Mesendoderm (in vitro differentiated cells): ENCODE measurements at regions not wholly inside any gene's neighbourhood (a gene's known extent, or its start where the extent isn't known, plus 50 kb on each side); places are given as distances from the start of the nearest gene placed in this dataset.

Experiments
- DNase-seq: peaks from one replicate; pipeline ENCODE4 v3.0.0; 2013
- H2AK5ac ChIP-seq: 2 replicates; pipeline ENCODE4 v1.6.1; 2013; ENCODE audit warnings: low read length, inconsistent platforms
- H2BK120ac ChIP-seq: 2 replicates; pipeline ENCODE4 v1.6.1; 2013; ENCODE audit warnings: low read depth, mild to moderate bottlenecking, low read length, moderate library complexity, mixed read lengths
- H2BK15ac ChIP-seq: replicated peaks from 2 replicates; pipeline ENCODE4 v1.6.1; 2013; ENCODE audit warnings: low read depth, mild to moderate bottlenecking, moderate library complexity
- H2BK5ac ChIP-seq: 2 replicates; pipeline ENCODE4 v1.6.1; 2013; ENCODE audit warnings: low read length, inconsistent platforms
- H3K18ac ChIP-seq: 2 replicates; pipeline ENCODE4 v1.6.1; 2013; ENCODE audit warnings: mild to moderate bottlenecking, low read length, mixed read lengths
- H3K23ac ChIP-seq: one replicate; pipeline ENCODE4 v1.6.1; 2013; ENCODE audit warnings: low read length
- H3K27ac ChIP-seq: 2 replicates; pipeline ENCODE4 v1.5.1; 2013; ENCODE audit warnings: low read depth, mild to moderate bottlenecking, inconsistent platforms, low read length, moderate library complexity
- H3K27me3 ChIP-seq: 2 replicates; pipeline ENCODE4 v1.6.1; 2013; ENCODE audit warnings: low read length, control low read depth, mild to moderate bottlenecking, inconsistent platforms; ENCODE audit not compliant: insufficient read depth, poor library complexity
- H3K36me3 ChIP-seq: 2 replicates; pipeline ENCODE4 v1.6.1; 2013; ENCODE audit warnings: low read length, inconsistent platforms; ENCODE audit not compliant: control insufficient read depth, insufficient read depth
- H3K4ac ChIP-seq: one replicate; pipeline ENCODE4 v1.6.1; 2013; ENCODE audit warnings: low read depth, mild to moderate bottlenecking, low read length, moderate library complexity
- H3K4me1 ChIP-seq: 2 replicates; pipeline ENCODE4 v1.6.1; 2013; ENCODE audit warnings: low read depth, low read length, inconsistent platforms; ENCODE audit not compliant: control insufficient read depth
- H3K4me2 ChIP-seq: 2 replicates; pipeline ENCODE4 v1.6.1; 2013; ENCODE audit warnings: low read length
- H3K4me3 ChIP-seq: 2 replicates; pipeline ENCODE4 v1.5.1; 2013; ENCODE audit warnings: mild to moderate bottlenecking, low read length
- H3K56ac ChIP-seq: one replicate; pipeline ENCODE4 v1.6.1; 2013; ENCODE audit warnings: low read length
- H3K79me1 ChIP-seq: 2 replicates; pipeline ENCODE4 v1.6.1; 2013; ENCODE audit warnings: low read length, inconsistent platforms
- H3K79me2 ChIP-seq: 2 replicates; pipeline ENCODE4 v1.6.1; 2013; ENCODE audit warnings: mild to moderate bottlenecking, low read length; ENCODE audit not compliant: control insufficient read depth, insufficient read depth
- H3K9ac ChIP-seq: 2 replicates; pipeline ENCODE4 v1.6.1; 2013; ENCODE audit warnings: low read length, inconsistent platforms
- H4K5ac ChIP-seq: one replicate; pipeline ENCODE4 v1.6.1; 2013; ENCODE audit warnings: low read length
- H4K8ac ChIP-seq: one replicate; pipeline ENCODE4 v1.6.1; 2013; ENCODE audit warnings: low read depth, mild to moderate bottlenecking, control low read depth, low read length, moderate library complexity
- WGBS: extraction: QIAGEN DNeasy Blood & Tissue Kit; methylation state at CpG from one replicate; pipeline ENCODE4 v1.1.7; 2013; ENCODE audit warnings: low lambda C conversion rate, missing lambda C conversion rate; ENCODE audit not compliant: insufficient coverage; ENCODE audit errors: extremely low coverage; 5-methylcytosine and 5-hydroxymethylcytosine counted together

DNA sequence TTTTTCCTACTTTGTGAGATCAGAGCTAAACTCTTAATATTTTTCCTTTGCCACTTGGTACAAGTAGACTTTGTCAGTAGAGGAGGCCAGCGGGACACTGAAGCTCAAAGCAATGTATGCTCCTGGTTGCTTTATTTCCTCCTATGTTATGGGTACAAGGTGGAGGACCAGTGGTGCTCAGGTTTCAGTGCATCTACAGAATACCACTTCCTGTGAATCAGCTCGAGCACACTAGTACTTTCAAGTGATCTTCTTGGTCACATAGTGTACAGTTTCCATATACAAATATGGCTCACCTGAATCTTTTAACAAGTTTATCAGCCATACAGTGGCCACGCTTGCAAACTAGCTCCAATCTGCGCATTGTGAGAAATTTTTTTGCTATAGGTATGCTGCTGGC is 1674.8 kb upstream of the TMEFF2 start:
- H3K4me3 ChIP-seq = no peak overlapping the region
- no peak overlapping the region for H3K4ac ChIP-seq
- no peak overlapping the region for H3K9ac ChIP-seq
- no peak overlapping the region for H3K4me2 ChIP-seq
- H3K36me3 ChIP-seq = no peaks in the 10 kb centered on the region
- no peak overlapping the region for H2AK5ac ChIP-seq
- H3K23ac ChIP-seq = no peak overlapping the region
- H3K27me3 ChIP-seq = no peaks in the 10 kb centered on the region
- no CpG with 5 or more reads among the region's 4 CpGs for WGBS
- DNase-seq = no peak
- no peak overlapping the region for H2BK120ac ChIP-seq
- H2BK5ac ChIP-seq = no peak overlapping the region
- no peaks in the 10 kb centered on the region for H3K79me1 ChIP-seq
- H2BK15ac ChIP-seq = no peak overlapping the region
- H3K4me1 ChIP-seq = no peaks in the 10 kb centered on the region
- no peak overlapping the region for H3K27ac ChIP-seq
- H4K8ac ChIP-seq = no peak overlapping the region
- no peaks in the 10 kb centered on the region for H3K79me2 ChIP-seq
- no peak overlapping the region for H4K5ac ChIP-seq
- H3K56ac ChIP-seq = no peak overlapping the region
- no peak overlapping the region for H3K18ac ChIP-seq

- Histone ChIP-seq H3K4me2 (no peak overlapping the region), H3K23ac (no peak overlapping the region), H3K9ac (no peak overlapping the region), H4K8ac (no peak overlapping the region), H3K27ac (no peak overlapping the region), H2BK15ac (no peak overlapping the region), H3K4ac (no peak overlapping the region), H3K36me3 (no peaks in the 10 kb centered on the region), H3K27me3 (no peaks in the 10 kb centered on the region), H3K18ac (no peak overlapping the region), H2AK5ac (no peak overlapping the region), H2BK5ac (no peak overlapping the region), H3K56ac (no peak overlapping the region), H3K4me3 (no peak overlapping the region), H4K5ac (no peak overlapping the region), H3K4me1 (no peaks in the 10 kb centered on the region), H2BK120ac (no peak overlapping the region), H3K79me1 (no peaks in the 10 kb centered on the region), H3K79me2 (no peaks in the 10 kb centered on the region)
- no peak for DNase-seq
- WGBS = no CpG with 5 or more reads among the region's 9 CpGs
These were observed 1674.1 kb upstream of the TMEFF2 start for GRCh38 chr2:193868833-193869232.

DNA sequence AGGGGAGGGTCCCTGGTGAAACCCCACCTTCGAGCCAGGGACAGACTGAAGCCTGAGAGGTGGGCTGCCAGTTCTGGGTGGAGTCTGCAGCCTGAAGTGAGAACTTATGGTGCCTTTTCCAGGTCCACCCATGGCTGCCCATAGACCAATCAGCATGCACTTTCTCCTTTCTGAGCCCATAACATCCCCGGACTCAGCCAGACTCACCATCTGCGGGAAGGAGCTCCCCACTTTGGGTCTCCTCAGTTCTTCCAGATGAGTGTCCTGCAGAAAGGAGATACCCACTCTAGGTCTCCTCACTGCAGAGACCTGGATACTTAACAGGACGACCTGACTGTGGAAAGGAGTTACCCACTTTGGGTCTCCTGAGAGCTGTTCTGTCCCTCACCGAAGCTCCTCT is 1673.4 kb upstream of the TMEFF2 start:
- Histone ChIP-seq H2BK120ac (no peak overlapping the region), H3K27me3 (no peaks in the 10 kb centered on the region), H3K79me2 (no peaks in the 10 kb centered on the region), H3K4me3 (no peak overlapping the region), H3K56ac (no peak overlapping the region), H3K79me1 (no peaks in the 10 kb centered on the region), H3K4ac (no peak overlapping the region), H2AK5ac (no peak overlapping the region), H3K23ac (no peak overlapping the region), H3K27ac (no peak overlapping the region), H3K9ac (no peak overlapping the region), H3K4me1 (no peaks in the 10 kb centered on the region), H3K4me2 (no peak overlapping the region), H2BK15ac (no peak overlapping the region), H4K8ac (no peak overlapping the region), H3K18ac (no peak overlapping the region), H2BK5ac (no peak overlapping the region), H4K5ac (no peak overlapping the region), H3K36me3 (no peaks in the 10 kb centered on the region)
- DNase-seq = no peak
- no CpG with 5 or more reads among the region's 5 CpGs for WGBS

DNA sequence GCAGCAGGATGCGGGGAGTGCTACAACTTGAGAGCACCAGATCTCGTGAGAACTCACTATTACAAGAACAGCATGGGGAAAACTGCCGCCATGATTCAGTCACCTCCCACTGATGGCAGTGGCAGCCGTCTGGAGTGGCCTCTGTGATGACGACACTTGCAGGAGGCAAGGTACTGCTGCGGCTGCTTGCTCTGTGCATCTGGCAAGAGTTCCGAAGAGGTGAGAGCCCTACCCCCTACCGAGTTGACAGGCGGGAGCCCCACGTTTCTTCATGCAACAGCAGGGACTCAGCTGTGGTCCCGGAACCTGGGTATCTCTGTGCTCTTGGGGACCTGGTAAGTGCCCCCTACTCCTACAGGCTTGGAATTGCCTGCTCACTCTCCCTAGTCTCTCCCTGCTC is 1672.7 kb upstream of the TMEFF2 start:
- no peak overlapping the region for H2BK5ac ChIP-seq
- no peaks in the 10 kb centered on the region for H3K27me3 ChIP-seq
- no peak overlapping the region for H3K27ac ChIP-seq
- no peak overlapping the region for H4K8ac ChIP-seq
- DNase-seq = no peak
- H2BK15ac ChIP-seq = no peak overlapping the region
- H3K79me2 ChIP-seq = no peaks in the 10 kb centered on the region
- no peak overlapping the region for H3K4me3 ChIP-seq
- no peak overlapping the region for H2BK120ac ChIP-seq
- no peaks in the 10 kb centered on the region for H3K36me3 ChIP-seq
- H3K56ac ChIP-seq = no peak overlapping the region
- H3K9ac ChIP-seq = no peak overlapping the region
- H2AK5ac ChIP-seq = no peak overlapping the region
- H3K79me1 ChIP-seq = no peaks in the 10 kb centered on the region
- no peak overlapping the region for H3K4me2 ChIP-seq
- H3K18ac ChIP-seq = no peak overlapping the region
- no CpG with 5 or more reads among the region's 11 CpGs for WGBS
- no peaks in the 10 kb centered on the region for H3K4me1 ChIP-seq
- no peak overlapping the region for H3K23ac ChIP-seq
- H3K4ac ChIP-seq = no peak overlapping the region
- H4K5ac ChIP-seq = no peak overlapping the region

DNA sequence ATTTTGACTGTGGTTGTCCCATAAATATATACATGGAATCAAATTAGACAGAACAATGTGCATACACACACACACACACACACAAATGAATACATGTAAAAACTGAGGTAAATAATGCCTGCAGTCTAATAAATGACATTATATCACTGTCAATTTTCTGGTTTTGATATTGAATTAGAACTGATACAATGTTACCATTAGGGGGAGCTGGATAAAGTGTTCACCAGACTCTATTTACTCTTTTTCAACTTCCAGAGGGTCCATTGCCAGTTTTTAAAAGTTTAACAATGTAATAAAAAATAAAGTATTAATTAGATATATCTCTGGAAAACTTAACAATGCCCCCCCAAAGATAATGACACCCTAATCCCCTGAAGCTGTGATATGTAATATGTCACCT is 1666.8 kb upstream of the TMEFF2 start:
- no peaks in the 10 kb centered on the region for H3K27me3 ChIP-seq
- H3K56ac ChIP-seq = no peak overlapping the region

DNA sequence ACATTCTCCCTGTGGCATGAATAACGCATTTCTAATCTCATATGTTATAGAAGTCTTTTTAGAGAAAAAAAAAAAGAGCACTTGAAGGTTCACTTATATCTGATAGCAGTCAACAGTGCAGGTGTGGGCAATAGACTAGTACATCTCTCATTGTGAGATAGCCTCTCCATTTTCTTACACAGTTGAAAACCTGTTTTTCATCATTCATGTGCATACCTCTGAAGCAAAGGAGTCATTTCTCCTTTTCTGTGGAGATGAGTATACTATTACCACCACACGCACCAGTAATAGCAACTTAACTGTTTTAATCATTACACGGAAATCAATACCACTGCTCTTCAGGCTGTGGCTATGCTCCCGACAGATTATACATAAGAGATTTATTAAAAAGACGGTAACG is 1653.3 kb upstream of the TMEFF2 start:
- H3K9ac ChIP-seq = no peak overlapping the region
- H3K79me1 ChIP-seq = no peaks in the 10 kb centered on the region
- H3K4ac ChIP-seq = no peak overlapping the region
- no peak overlapping the region for H3K18ac ChIP-seq
- H2BK15ac ChIP-seq = no peak overlapping the region
- no peak overlapping the region for H3K4me2 ChIP-seq
- H4K5ac ChIP-seq = no peak overlapping the region
- H2AK5ac ChIP-seq = no peak overlapping the region
- no peak overlapping the region for H2BK120ac ChIP-seq
- no peak for DNase-seq
- no peak overlapping the region for H2BK5ac ChIP-seq
- H3K27ac ChIP-seq = no peak overlapping the region
- H3K79me2 ChIP-seq = no peaks in the 10 kb centered on the region
- no peak overlapping the region for H3K56ac ChIP-seq
- no CpG with 5 or more reads among the region's 6 CpGs for WGBS
- H3K27me3 ChIP-seq = no peaks in the 10 kb centered on the region
- no peaks in the 10 kb centered on the region for H3K36me3 ChIP-seq
- H3K4me1 ChIP-seq = no peaks in the 10 kb centered on the region
- no peak overlapping the region for H3K23ac ChIP-seq
- H3K4me3 ChIP-seq = no peak overlapping the region
- H4K8ac ChIP-seq = no peak overlapping the region

More for the DNA sequence above, 1666.8 kb upstream of the TMEFF2 start:
- H3K9ac ChIP-seq = no peak overlapping the region
- H3K79me2 ChIP-seq = no peaks in the 10 kb centered on the region
- H3K4me1 ChIP-seq = no peaks in the 10 kb centered on the region
- H2AK5ac ChIP-seq = no peak overlapping the region
- no peak overlapping the region for H3K4me3 ChIP-seq
- no peaks in the 10 kb centered on the region for H3K79me1 ChIP-seq
- no peak overlapping the region for H3K18ac ChIP-seq
- DNase-seq = no peak
- no peak overlapping the region for H3K27ac ChIP-seq
- H3K23ac ChIP-seq = no peak overlapping the region
- no peak overlapping the region for H2BK15ac ChIP-seq
- H2BK120ac ChIP-seq = no peak overlapping the region
- no peak overlapping the region for H4K5ac ChIP-seq
- no peak overlapping the region for H3K4ac ChIP-seq
- H3K36me3 ChIP-seq = no peaks in the 10 kb centered on the region
- H3K4me2 ChIP-seq = no peak overlapping the region
- no peak overlapping the region for H4K8ac ChIP-seq
- no peak overlapping the region for H2BK5ac ChIP-seq
